Panc1 (cell line): ENCODE measurements at regions not wholly inside any gene's neighbourhood (a gene's known extent, or its start where the extent isn't known, plus 50 kb on each side); places are given as distances from the start of the nearest gene placed in this dataset.

ENCODE experiments used
- CTCF ChIP-seq: fragments of 450-650 bp; IDR thresholded peaks from 2 replicates; pipeline ENCODE4 v1.5.1; 2017; ENCODE audit warnings: mild to moderate bottlenecking
- POLR2AphosphoS5 ChIP-seq: IDR thresholded peaks from 2 replicates; pipeline ENCODE4 v1.6.1; 2012; ENCODE audit warnings: mild to moderate bottlenecking, low read depth, low read length, moderate library complexity
- TCF7L2 ChIP-seq: IDR thresholded peaks from 2 replicates; pipeline ENCODE4 v1.6.1; 2011; ENCODE audit warnings: mild to moderate bottlenecking, low read depth, low read length, inconsistent platforms

GRCh38 chr21:23729331-23729730 lies 1878.0 kb downstream of the MRPL39 start:
- TF ChIP-seq CTCF (no peak), POLR2AphosphoS5 (no peak), TCF7L2 (no peak)
